ENCODE measurements at regions not wholly inside any gene's neighbourhood (a gene's known extent, or its start where the extent isn't known, plus 50 kb on each side); places are given as distances from the start of the nearest gene placed in this dataset. TPM values are rescaled to one million over a fixed set of nuclear protein-coding genes. Genes with fewer than 3 reads are reported as not detected.

DNA sequence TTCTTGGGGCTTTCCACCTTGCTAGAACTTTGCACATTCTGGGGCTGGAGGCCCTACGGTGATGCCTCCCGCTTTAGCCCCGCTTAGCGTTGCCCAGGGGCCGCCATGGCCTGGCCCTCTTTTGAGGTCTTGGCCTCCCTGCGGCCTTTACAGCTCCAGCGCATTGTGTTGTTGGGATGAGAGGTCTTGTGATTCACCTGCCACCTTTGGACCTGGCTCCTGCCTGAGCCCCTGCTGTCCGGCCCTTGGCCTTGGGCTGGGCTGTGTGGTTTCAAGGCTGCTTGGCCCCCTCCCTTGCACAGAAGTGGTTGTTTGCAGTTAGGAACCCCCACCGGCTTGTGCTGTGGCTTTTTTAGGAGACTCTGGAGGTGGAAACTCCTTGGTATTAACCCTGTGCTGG, 61.0 kb upstream of the CDH4 start:
- no peak for TF ChIP-seq CTCF (IDR thresholded peaks at IDR 0.05)
- no peak for TF ChIP-seq POLR2A (IDR thresholded peaks at IDR 0.05)
- H3K9me3 ChIP-seq, result no peaks in the 10 kb centered on the region
- H3K4me3 ChIP-seq, result no peak overlapping the region
- no peak for DNase-seq
- no peaks in the 10 kb centered on the region for H3K4me1 ChIP-seq
- intact Hi-C loops (cut with DNase I; ENCODE audit: low total_unique reads), result no loop called here
- H3K27me3 ChIP-seq, result peaks cover 0 to 19% of the 10 kb centered on the region in 2 donors
- H3K27ac ChIP-seq, result no peak overlapping the region
- no peaks in the 10 kb centered on the region for H3K36me3 ChIP-seq

GRCh38 chr20:61192337-61192950, 59.6 kb upstream of the CDH4 start:
- no peak for DNase-seq
- H3K9me3 ChIP-seq, result no peaks in the 10 kb centered on the region
- TF ChIP-seq CTCF (IDR thresholded peaks at IDR 0.05) (no peak), POLR2A (IDR thresholded peaks at IDR 0.05) (no peak)
- H3K27me3 ChIP-seq, result peaks cover 0 to 22% of the 10 kb centered on the region in 2 donors
- no peaks in the 10 kb centered on the region for H3K4me1 ChIP-seq
- no peak overlapping the region for H3K27ac ChIP-seq
- intact Hi-C loops (cut with DNase I; ENCODE audit: low total_unique reads), result no loop called here
- no peak overlapping the region for H3K4me3 ChIP-seq
- no peaks in the 10 kb centered on the region for H3K36me3 ChIP-seq

- Histone ChIP-seq H3K4me1 (no peaks in the 10 kb centered on the region), H3K9me3 (no peaks in the 10 kb centered on the region), H3K36me3 (no peaks in the 10 kb centered on the region), H3K4me3 (no peak overlapping the region), H3K27ac (no peak overlapping the region), H3K27me3 (peaks cover 0 to 22% of the 10 kb centered on the region in 2 donors)
- intact Hi-C loops (cut with DNase I; ENCODE audit: low total_unique reads), result no loop called here
- TF ChIP-seq CTCF (IDR thresholded peaks at IDR 0.05), result no peak
- no peak for TF ChIP-seq POLR2A (IDR thresholded peaks at IDR 0.05)
- no peak for DNase-seq
These were observed 58.9 kb upstream of the CDH4 start for GRCh38 chr20:61193164-61193563.

MicroRNA genes in the stretch of these regions (microRNA counts, 767-probe panel; counts per million panel counts)
- microRNA hsa-miR-548ag (0 counts per million in 2 donors), microRNA hsa-miR-646 (0 counts per million in 2 donors)

Small RNA genes lying in the stretch of these regions (microRNA-seq; reads per million reads assigned to microRNA genes)
- gene MIR4533 (ENCODE audit: borderline microRNAs expressed, borderline replicate concordance), result not detected
- gene MIR548AG2 (ENCODE audit: borderline microRNAs expressed, borderline replicate concordance), result not detected
- not detected for gene MIR646 (ENCODE audit: borderline microRNAs expressed, borderline replicate concordance)

Small RNA genes lying in the stretch of these regions (small RNA-seq; reads per million reads assigned to genes)
- gene MIR4533 (not detected), gene MIR548AG2 (not detected), gene MIR646 (not detected)

Measured in uterus (tissue), 3 donors.